ENCODE measurements at regions not wholly inside any gene's neighbourhood (a gene's known extent, or its start where the extent isn't known, plus 50 kb on each side); places are given as distances from the start of the nearest gene placed in this dataset.

DNA sequence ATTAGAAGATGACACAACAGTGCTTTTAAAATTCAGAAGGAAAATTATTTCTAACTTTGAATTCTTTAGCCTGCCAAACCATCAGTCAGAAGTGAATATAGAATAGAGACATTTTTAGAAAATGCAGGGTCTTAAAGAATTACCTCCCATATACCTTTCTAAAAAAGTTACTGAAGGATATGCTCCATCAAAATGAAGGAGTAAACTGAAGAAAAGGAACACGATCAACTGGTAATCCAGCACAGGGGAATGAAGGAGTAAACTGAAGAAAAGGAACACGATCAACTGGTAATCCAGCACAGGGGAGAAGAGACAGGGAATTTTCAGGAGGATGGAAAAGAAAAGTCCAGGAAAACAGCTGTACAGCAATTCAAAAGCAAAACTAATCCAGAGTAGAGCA is 75.4 kb upstream of the LDLRAD3 start:
- H3K36me3 Mint-ChIP-seq (ENCODE audit: insufficient read depth, unreplicated experiment), result peaks cover 6% of the 10 kb centered on the region
- peaks cover 30% of the 10 kb centered on the region for H3K9me3 Mint-ChIP-seq (ENCODE audit: unreplicated experiment)
- H3K27me3 Mint-ChIP-seq (ENCODE audit: insufficient read depth, unreplicated experiment), result no peaks in the 10 kb centered on the region
- Histone ChIP-seq H3K36me3 (ENCODE audit: control insufficient read depth, insufficient read depth, low read length) (no peaks in the 10 kb centered on the region), H3K4me1 (no peaks in the 10 kb centered on the region), H3K27me3 (replicated peaks; ENCODE audit: control insufficient read depth, insufficient read depth, low read length) (no peaks in the 10 kb centered on the region), H3K4me3 (ENCODE audit: low read depth, low read length) (no peak overlapping the region), H3K9me3 (peaks cover 15% of the 10 kb centered on the region)
- CTCF ChIA-PET, result no interaction called here
- no TSS peak for BruUV-seq (replicated peaks)
- DNase-seq, result no peak
- TF ChIP-seq, protein P1, sequence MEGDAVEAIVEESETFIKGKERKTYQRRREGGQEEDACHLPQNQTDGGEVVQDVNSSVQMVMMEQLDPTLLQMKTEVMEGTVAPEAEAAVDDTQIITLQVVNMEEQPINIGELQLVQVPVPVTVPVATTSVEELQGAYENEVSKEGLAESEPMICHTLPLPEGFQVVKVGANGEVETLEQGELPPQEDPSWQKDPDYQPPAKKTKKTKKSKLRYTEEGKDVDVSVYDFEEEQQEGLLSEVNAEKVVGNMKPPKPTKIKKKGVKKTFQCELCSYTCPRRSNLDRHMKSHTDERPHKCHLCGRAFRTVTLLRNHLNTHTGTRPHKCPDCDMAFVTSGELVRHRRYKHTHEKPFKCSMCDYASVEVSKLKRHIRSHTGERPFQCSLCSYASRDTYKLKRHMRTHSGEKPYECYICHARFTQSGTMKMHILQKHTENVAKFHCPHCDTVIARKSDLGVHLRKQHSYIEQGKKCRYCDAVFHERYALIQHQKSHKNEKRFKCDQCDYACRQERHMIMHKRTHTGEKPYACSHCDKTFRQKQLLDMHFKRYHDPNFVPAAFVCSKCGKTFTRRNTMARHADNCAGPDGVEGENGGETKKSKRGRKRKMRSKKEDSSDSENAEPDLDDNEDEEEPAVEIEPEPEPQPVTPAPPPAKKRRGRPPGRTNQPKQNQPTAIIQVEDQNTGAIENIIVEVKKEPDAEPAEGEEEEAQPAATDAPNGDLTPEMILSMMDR (IDR thresholded peaks at IDR 0.05; ENCODE audit: insufficient read depth in 1 of 2, low read depth in 1 of 2, low read length in 1 of 2, severe bottlenecking in 1 of 2, unreplicated experiment in 1 of 2), result no peak
- intact Hi-C loops (cut with micrococcal nuclease; ENCODE audit: unreplicated experiment), result no loop called here
- no peaks in the 10 kb centered on the region for H3K4me1 Mint-ChIP-seq (ENCODE audit: low read depth, unreplicated experiment)
- POLR2A ChIA-PET, result no interaction called here
- H3K27ac Mint-ChIP-seq (ENCODE audit: unreplicated experiment), result no peak overlapping the region
- no peak overlapping the region for H3K4me3 Mint-ChIP-seq (ENCODE audit: unreplicated experiment)

- no peak overlapping the region for H3K27ac Mint-ChIP-seq (ENCODE audit: unreplicated experiment)
- BruUV-seq (replicated peaks), result no TSS peak
- no peaks in the 10 kb centered on the region for H3K27me3 ChIP-seq (replicated peaks; ENCODE audit: control insufficient read depth, insufficient read depth, low read length)
- H3K9me3 Mint-ChIP-seq (ENCODE audit: unreplicated experiment), result peaks cover 10% of the 10 kb centered on the region
- no peak for DNase-seq
- H3K4me1 Mint-ChIP-seq (ENCODE audit: low read depth, unreplicated experiment), result no peaks in the 10 kb centered on the region
- H3K36me3 ChIP-seq (ENCODE audit: control insufficient read depth, insufficient read depth, low read length), result no peaks in the 10 kb centered on the region
- peaks cover 1% of the 10 kb centered on the region for H3K36me3 Mint-ChIP-seq (ENCODE audit: insufficient read depth, unreplicated experiment)
- CTCF ChIA-PET, result no interaction called here
- H3K27me3 Mint-ChIP-seq (ENCODE audit: insufficient read depth, unreplicated experiment), result peaks cover 5% of the 10 kb centered on the region
- TF ChIP-seq, protein P1 (IDR thresholded peaks at IDR 0.05; ENCODE audit: insufficient read depth in 1 of 2, low read depth in 1 of 2, low read length in 1 of 2, severe bottlenecking in 1 of 2, unreplicated experiment in 1 of 2), result no peak
- H3K9me3 ChIP-seq, result peaks cover 7% of the 10 kb centered on the region
- H3K4me3 ChIP-seq (ENCODE audit: low read depth, low read length), result no peak overlapping the region
- POLR2A ChIA-PET, result interaction anchor here (0.7 kb wide), 1 partner anchor 183 kb away, joined by 4 read pairs; no protein-coding TSS in a partner anchor
- no peak overlapping the region for H3K4me3 Mint-ChIP-seq (ENCODE audit: unreplicated experiment)
- intact Hi-C loops (cut with micrococcal nuclease; ENCODE audit: unreplicated experiment), result no loop called here
- H3K4me1 ChIP-seq, result no peaks in the 10 kb centered on the region
These were observed 70.1 kb upstream of the LDLRAD3 start for GRCh38 chr11:35873721-35874120.

GRCh38 chr11:35874751-35875450 is 69.0 kb upstream of the LDLRAD3 start:
- intact Hi-C loops (cut with micrococcal nuclease; ENCODE audit: unreplicated experiment), result no loop called here
- no peaks in the 10 kb centered on the region for H3K9me3 Mint-ChIP-seq (ENCODE audit: unreplicated experiment)
- Histone ChIP-seq H3K27me3 (replicated peaks; ENCODE audit: control insufficient read depth, insufficient read depth, low read length) (no peaks in the 10 kb centered on the region), H3K36me3 (ENCODE audit: control insufficient read depth, insufficient read depth, low read length) (no peaks in the 10 kb centered on the region), H3K4me3 (ENCODE audit: low read depth, low read length) (no peak overlapping the region), H3K9me3 (peaks cover 3% of the 10 kb centered on the region), H3K4me1 (no peaks in the 10 kb centered on the region)
- no peak overlapping the region for H3K4me3 Mint-ChIP-seq (ENCODE audit: unreplicated experiment)
- ChIA-PET CTCF (interaction anchor here (0.7 kb wide), 1 partner anchor 20 kb away, joined by 3 read pairs; no protein-coding TSS in a partner anchor), POLR2A (no interaction called here)
- H3K4me1 Mint-ChIP-seq (ENCODE audit: low read depth, unreplicated experiment), result no peaks in the 10 kb centered on the region
- no peak overlapping the region for H3K27ac Mint-ChIP-seq (ENCODE audit: unreplicated experiment)
- no TSS peak for BruUV-seq (replicated peaks)
- TF ChIP-seq, protein P1 (IDR thresholded peaks at IDR 0.05; ENCODE audit: insufficient read depth in 1 of 2, low read depth in 1 of 2, low read length in 1 of 2, severe bottlenecking in 1 of 2, unreplicated experiment in 1 of 2), result no peak
- H3K27me3 Mint-ChIP-seq (ENCODE audit: insufficient read depth, unreplicated experiment), result peaks cover 6% of the 10 kb centered on the region
- no peaks in the 10 kb centered on the region for H3K36me3 Mint-ChIP-seq (ENCODE audit: insufficient read depth, unreplicated experiment)
- DNase-seq, result no peak
